Keratinocyte (primary cell): ENCODE measurements at regions not wholly inside any gene's neighbourhood (a gene's known extent, or its start where the extent isn't known, plus 50 kb on each side); places are given as distances from the start of the nearest gene placed in this dataset.

Experiments
- DNase-seq: peaks from one replicate; pipeline ENCODE4 v3.0.0-alpha.2; 2011; ENCODE audit warnings: low read depth, missing footprints, low spot score
- FAIRE-seq: peaks from 2 replicates; lab custom pipeline; 2011; peaks lifted over from hg19 to GRCh38; lab: Jason Lieb, UNC
- H2AFZ ChIP-seq: 2 replicates; pipeline ENCODE4 v1.6.0; 2012; ENCODE audit warnings: low read length, control low read depth, inconsistent platforms; ENCODE audit not compliant: control insufficient read depth
- H3K27ac ChIP-seq: 2 replicates; pipeline ENCODE4 v1.5.1; 2011; ENCODE audit warnings: low read length; ENCODE audit not compliant: control insufficient read depth, insufficient read depth
- H3K27me3 ChIP-seq: 3 replicates; pipeline ENCODE4 v1.6.0; 2011; ENCODE audit warnings: low read length; ENCODE audit not compliant: control insufficient read depth, insufficient read depth; ENCODE audit errors: extremely low read depth
- H3K36me3 ChIP-seq, 2 experiments: 2 replicates in 1 of 2; 3 replicates in 1 of 2; pipeline ENCODE4 v1.5.1; 2011; ENCODE audit warnings: low read length in 2 of 2, mild to moderate bottlenecking in 1 of 2; ENCODE audit not compliant: control insufficient read depth in 2 of 2, insufficient read depth in 2 of 2; ENCODE audit errors: extremely low read depth in 1 of 2
- H3K4me1 ChIP-seq: 3 replicates; pipeline ENCODE4 v1.5.1; 2011; ENCODE audit warnings: low read length; ENCODE audit not compliant: control insufficient read depth, insufficient read depth; ENCODE audit errors: extremely low read depth
- H3K4me2 ChIP-seq: 3 replicates; pipeline ENCODE4 v1.6.0; 2011; ENCODE audit warnings: low read depth, low read length; ENCODE audit not compliant: control insufficient read depth, insufficient read depth; ENCODE audit errors: extremely low read depth
- H3K4me3 ChIP-seq, 3 experiments: fragments of 200-600 bp in 1 of 3; sonication (generic) in 1 of 3; 2 replicates in 2 of 3; 3 replicates in 1 of 3; pipeline ENCODE4 v1.5.1; 2011 to 2016; ENCODE audit warnings: low read length in 3 of 3, mild to moderate bottlenecking in 3 of 3, control low read depth in 2 of 3, inconsistent platforms in 1 of 3, low read depth in 1 of 3, mixed read lengths in 1 of 3, mixed run types in 1 of 3, moderate library complexity in 1 of 3; ENCODE audit not compliant: control insufficient read depth in 2 of 3, insufficient read depth in 2 of 3; ENCODE audit errors: extremely low read depth in 1 of 3
- H3K79me2 ChIP-seq: 2 replicates; pipeline ENCODE4 v1.6.0; 2012; ENCODE audit warnings: low read length; ENCODE audit not compliant: control insufficient read depth, insufficient read depth
- H3K9ac ChIP-seq: 3 replicates; pipeline ENCODE4 v1.6.0; 2011; ENCODE audit warnings: low read length; ENCODE audit not compliant: control insufficient read depth, insufficient read depth; ENCODE audit errors: extremely low read depth
- H3K9me1 ChIP-seq: 3 replicates; pipeline ENCODE4 v1.6.0; 2011; ENCODE audit warnings: low read length; ENCODE audit not compliant: control insufficient read depth, insufficient read depth; ENCODE audit errors: extremely low read depth
- H3K9me3 ChIP-seq: 2 replicates; pipeline ENCODE4 v1.5.1; 2012; ENCODE audit warnings: low read depth, low read length; ENCODE audit not compliant: control insufficient read depth
- H4K20me1 ChIP-seq: 3 replicates; pipeline ENCODE4 v1.6.0; 2011; ENCODE audit warnings: low read length; ENCODE audit not compliant: control insufficient read depth, insufficient read depth; ENCODE audit errors: extremely low read depth
- CTCF ChIP-seq, 3 experiments: IDR thresholded peaks in 1 of 3; conservative IDR thresholded peaks in 1 of 3; optimal IDR thresholded peaks in 1 of 3; 2 replicates in 2 of 3; 3 replicates in 1 of 3; pipeline versions ENCODE3 to v1.5.1; 2011; ENCODE audit warnings: low read length in 3 of 3, mild to moderate bottlenecking in 3 of 3, moderate library complexity in 2 of 3, control low read depth in 1 of 3, inconsistent platforms in 1 of 3; ENCODE audit not compliant: insufficient read depth in 2 of 3; ENCODE audit errors: extremely low read depth in 1 of 3
- EZH2 ChIP-seq: IDR thresholded peaks from one replicate; pipeline ENCODE4 v1.6.1; 2012; ENCODE audit warnings: inconsistent platforms, mild to moderate bottlenecking, low read length, moderate library complexity
- dilution Hi-C: fragments of 300-500 bp; cut with MboI; formaldehyde crosslinking; loops from one replicate; pipeline ENCODE4 v1.7.0; 2020; ENCODE audit warnings: low sequenced_read_pairs; ENCODE audit not compliant: extremely low pct_ligation_motif_present

GRCh38 chr14:106501898-106502297 is 975.5 kb downstream of the TMEM121 start:
- Histone ChIP-seq H3K9ac (no peak overlapping the region), H3K27me3 (no peaks in the 10 kb centered on the region), H4K20me1 (no peaks in the 10 kb centered on the region), H3K4me3 (no peak overlapping the region), H3K79me2 (no peaks in the 10 kb centered on the region), H3K4me1 (no peaks in the 10 kb centered on the region), H3K9me1 (no peaks in the 10 kb centered on the region), H3K27ac (no peak overlapping the region), H3K4me2 (no peak overlapping the region), H3K9me3 (peaks cover 3% of the 10 kb centered on the region), H3K36me3 (no peaks in the 10 kb centered on the region), H2AFZ (no peak overlapping the region)
- dilution Hi-C loops, result no loop called here
- TF ChIP-seq CTCF (optimal IDR thresholded peaks at IDR 0.05 in 1 of 3, IDR thresholded peaks at IDR 0.05 in 1 of 3, conservative IDR thresholded peaks at IDR 0.05 in 1 of 3; ENCODE audit: extremely low read depth in 1 of 3, insufficient read depth in 2 of 3, low read length in 3 of 3), result no peak
- TF ChIP-seq EZH2, result no peak
- no peak for FAIRE-seq
- no peak for DNase-seq

- H3K9me3 ChIP-seq, result peaks cover 2% of the 10 kb centered on the region
- H3K9me1 ChIP-seq, result no peaks in the 10 kb centered on the region
- no peaks in the 10 kb centered on the region for H3K4me1 ChIP-seq
- H3K4me2 ChIP-seq, result no peak overlapping the region
- no peak overlapping the region for H3K9ac ChIP-seq
- DNase-seq, result no peak
- no peaks in the 10 kb centered on the region for H4K20me1 ChIP-seq
- no peak overlapping the region for H2AFZ ChIP-seq
- no peak for TF ChIP-seq CTCF (optimal IDR thresholded peaks at IDR 0.05 in 1 of 3, IDR thresholded peaks at IDR 0.05 in 1 of 3, conservative IDR thresholded peaks at IDR 0.05 in 1 of 3; ENCODE audit: extremely low read depth in 1 of 3, insufficient read depth in 2 of 3, low read length in 3 of 3)
- H3K27me3 ChIP-seq, result no peaks in the 10 kb centered on the region
- H3K4me3 ChIP-seq, result no peak overlapping the region
- no peak overlapping the region for H3K27ac ChIP-seq
- H3K79me2 ChIP-seq, result no peaks in the 10 kb centered on the region
- no peaks in the 10 kb centered on the region for H3K36me3 ChIP-seq
- no peak for FAIRE-seq
- dilution Hi-C loops, result no loop called here
These were observed 979.0 kb downstream of the TMEM121 start for GRCh38 chr14:106505366-106505765.
